Ectodermal cell (in vitro differentiated cells): ENCODE measurements at regions not wholly inside any gene's neighbourhood (a gene's known extent, or its start where the extent isn't known, plus 50 kb on each side); places are given as distances from the start of the nearest gene placed in this dataset.

Source experiments
- H3K27ac ChIP-seq: 2 replicates; pipeline ENCODE4 v1.7.0; 2013; ENCODE audit warnings: mild to moderate bottlenecking, low read depth, low read length; ENCODE audit not compliant: insufficient read depth, poor library complexity, severe bottlenecking
- H3K27me3 ChIP-seq: 2 replicates; pipeline ENCODE4 v1.7.0; 2013; ENCODE audit warnings: mild to moderate bottlenecking, low read length; ENCODE audit not compliant: insufficient read depth, control insufficient read depth, poor library complexity, severe bottlenecking
- H3K36me3 ChIP-seq: one replicate; pipeline ENCODE4 v1.7.0; 2013; ENCODE audit warnings: low read length; ENCODE audit not compliant: control insufficient read depth, insufficient read depth
- H3K4me1 ChIP-seq: one replicate; pipeline ENCODE4 v1.7.0; 2013; ENCODE audit warnings: low read length; ENCODE audit not compliant: control insufficient read depth, insufficient read depth
- H3K4me3 ChIP-seq: 2 replicates; pipeline ENCODE4 v1.7.0; 2013; ENCODE audit warnings: low read depth, low read length, control low read depth; ENCODE audit not compliant: insufficient read depth
- H3K9me3 ChIP-seq: 2 replicates; pipeline ENCODE4 v1.7.0; 2013; ENCODE audit warnings: mild to moderate bottlenecking, low read length, moderate library complexity; ENCODE audit not compliant: control insufficient read depth
- WGBS, 2 experiments: methylation state at CpG; one replicate each; pipeline ENCODE4 v1.1.7; 2013; ENCODE audit warnings: missing lambda C conversion rate in 2 of 2; 5-methylcytosine and 5-hydroxymethylcytosine counted together

- H3K27me3 ChIP-seq = no peaks in the 10 kb centered on the region
- no peaks in the 10 kb centered on the region for H3K36me3 ChIP-seq
- WGBS, 2 experiments = 93 to 95% methylated on average over 4 to 6 of the region's 6 CpGs
- H3K27ac ChIP-seq = no peak overlapping the region
- no peak overlapping the region for H3K4me3 ChIP-seq
- no peaks in the 10 kb centered on the region for H3K4me1 ChIP-seq
- no peaks in the 10 kb centered on the region for H3K9me3 ChIP-seq
Measured at GRCh38 chr2:133957724-133958480, 296.0 kb upstream of the MGAT5 start.

- no peak overlapping the region for H3K4me3 ChIP-seq
- no peaks in the 10 kb centered on the region for H3K4me1 ChIP-seq
- H3K36me3 ChIP-seq = no peaks in the 10 kb centered on the region
- no peak overlapping the region for H3K27ac ChIP-seq
- H3K9me3 ChIP-seq = no peaks in the 10 kb centered on the region
- 82 to 87% methylated on average over 1 of the region's 1 CpG for WGBS, 2 experiments
- H3K27me3 ChIP-seq = no peaks in the 10 kb centered on the region
Measured at GRCh38 chr2:133959066-133959465, 294.8 kb upstream of the MGAT5 start.

DNA sequence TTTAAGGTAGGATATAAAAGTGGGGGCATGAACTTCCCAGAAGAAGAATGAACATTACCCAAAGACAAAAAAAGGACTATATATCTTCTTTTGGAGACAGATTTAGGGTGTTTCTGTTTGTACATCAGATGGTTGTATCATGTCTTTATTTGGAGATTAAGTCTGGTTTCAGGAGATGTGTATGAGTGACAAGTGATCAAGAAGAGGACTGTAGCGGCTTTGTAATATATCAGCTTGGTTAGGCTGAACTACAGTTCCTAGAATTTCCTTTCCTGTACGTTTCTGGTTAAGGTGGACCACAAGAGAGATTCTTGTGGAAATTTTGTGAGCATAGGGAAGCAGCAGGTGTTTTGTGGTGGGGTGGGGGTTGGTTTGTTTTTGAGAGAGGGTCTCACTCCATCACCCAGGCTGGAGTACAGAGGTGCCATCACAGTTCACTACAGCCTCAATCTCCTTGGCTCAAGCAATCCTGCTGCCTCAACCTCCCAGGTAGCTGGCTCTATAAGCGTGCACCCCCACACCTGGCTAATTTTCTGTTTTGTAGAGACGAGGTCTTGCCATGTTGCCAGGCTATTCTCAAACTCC lies 287.1 kb upstream of the MGAT5 start:
- no peak overlapping the region for H3K4me3 ChIP-seq
- 80 to 85% methylated on average over 4 of the region's 4 CpGs for WGBS, 2 experiments
- no peaks in the 10 kb centered on the region for H3K27me3 ChIP-seq
- no peak overlapping the region for H3K27ac ChIP-seq
- H3K36me3 ChIP-seq = no peaks in the 10 kb centered on the region
- H3K4me1 ChIP-seq = no peaks in the 10 kb centered on the region
- H3K9me3 ChIP-seq = no peaks in the 10 kb centered on the region

GRCh38 chr2:133967326-133967725 lies 286.5 kb upstream of the MGAT5 start:
- Histone ChIP-seq H3K4me1 (no peaks in the 10 kb centered on the region), H3K27ac (no peak overlapping the region), H3K4me3 (no peak overlapping the region), H3K27me3 (no peaks in the 10 kb centered on the region), H3K36me3 (no peaks in the 10 kb centered on the region), H3K9me3 (no peaks in the 10 kb centered on the region)
- 87 to 89% methylated on average over 3 to 4 of the region's 4 CpGs for WGBS, 2 experiments

DNA sequence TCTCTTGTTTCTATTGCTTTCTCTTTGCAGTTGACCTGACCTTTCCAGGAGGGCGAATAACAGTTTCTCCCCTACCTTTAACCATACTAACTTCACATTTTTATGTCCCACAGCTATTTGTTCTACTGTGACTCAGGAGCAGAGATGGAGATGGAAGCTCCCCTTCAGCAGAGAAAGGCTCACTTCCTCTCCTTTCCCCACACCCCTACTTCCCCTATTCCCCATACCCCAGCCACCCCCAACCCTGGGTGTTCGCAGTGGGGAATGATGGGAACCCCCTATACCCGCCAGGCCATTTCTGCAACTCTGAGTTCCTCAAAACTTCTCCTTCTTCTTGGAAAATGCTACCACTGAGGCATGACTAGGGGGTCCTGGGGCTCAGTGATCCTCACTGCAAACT lies 285.4 kb upstream of the MGAT5 start:
- H3K27ac ChIP-seq = no peak overlapping the region
- no peaks in the 10 kb centered on the region for H3K9me3 ChIP-seq
- no peaks in the 10 kb centered on the region for H3K27me3 ChIP-seq
- no peak overlapping the region for H3K4me3 ChIP-seq
- no peaks in the 10 kb centered on the region for H3K36me3 ChIP-seq
- no peaks in the 10 kb centered on the region for H3K4me1 ChIP-seq
- 89 to 91% methylated on average over 3 of the region's 3 CpGs for WGBS, 2 experiments

GRCh38 chr2:133970641-133971040 lies 283.2 kb upstream of the MGAT5 start:
- no peaks in the 10 kb centered on the region for H3K27me3 ChIP-seq
- H3K36me3 ChIP-seq = no peaks in the 10 kb centered on the region
- no peak overlapping the region for H3K27ac ChIP-seq
- H3K9me3 ChIP-seq = no peaks in the 10 kb centered on the region
- no peak overlapping the region for H3K4me3 ChIP-seq
- WGBS, 2 experiments = 40 to 45% methylated on average over 6 of the region's 6 CpGs
- no peaks in the 10 kb centered on the region for H3K4me1 ChIP-seq

GRCh38 chr2:133972297-133972696 lies 281.6 kb upstream of the MGAT5 start:
- no peaks in the 10 kb centered on the region for H3K9me3 ChIP-seq
- no peaks in the 10 kb centered on the region for H3K36me3 ChIP-seq
- WGBS, 2 experiments = 97 to 98% methylated on average over 2 of the region's 2 CpGs
- H3K27me3 ChIP-seq = no peaks in the 10 kb centered on the region
- H3K4me1 ChIP-seq = no peaks in the 10 kb centered on the region
- no peak overlapping the region for H3K27ac ChIP-seq
- no peak overlapping the region for H3K4me3 ChIP-seq

DNA sequence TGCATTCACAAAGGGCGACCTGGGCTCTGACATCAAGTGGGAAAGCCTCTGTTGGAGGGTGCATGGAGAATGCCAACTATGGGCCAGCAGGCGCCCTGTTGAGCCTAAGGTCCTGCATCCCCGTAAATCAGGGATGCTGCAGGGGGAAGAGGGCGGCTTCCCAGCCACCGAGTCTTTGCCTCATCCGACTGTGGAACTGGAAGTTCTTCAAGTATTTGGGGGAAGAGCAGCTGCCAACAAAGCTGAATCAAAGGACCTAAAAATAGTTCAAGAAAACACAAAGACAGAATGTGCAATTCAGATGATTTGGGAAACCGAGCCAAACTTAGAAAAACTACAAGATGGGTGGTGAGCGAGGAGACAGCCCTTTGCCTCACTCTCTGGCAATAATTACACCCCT lies 281.1 kb upstream of the MGAT5 start:
- Histone ChIP-seq H3K4me3 (no peak overlapping the region), H3K27ac (no peak overlapping the region), H3K4me1 (no peaks in the 10 kb centered on the region), H3K27me3 (no peaks in the 10 kb centered on the region), H3K9me3 (no peaks in the 10 kb centered on the region), H3K36me3 (no peaks in the 10 kb centered on the region)
- 91 to 97% methylated on average over 8 of the region's 8 CpGs for WGBS, 2 experiments

DNA sequence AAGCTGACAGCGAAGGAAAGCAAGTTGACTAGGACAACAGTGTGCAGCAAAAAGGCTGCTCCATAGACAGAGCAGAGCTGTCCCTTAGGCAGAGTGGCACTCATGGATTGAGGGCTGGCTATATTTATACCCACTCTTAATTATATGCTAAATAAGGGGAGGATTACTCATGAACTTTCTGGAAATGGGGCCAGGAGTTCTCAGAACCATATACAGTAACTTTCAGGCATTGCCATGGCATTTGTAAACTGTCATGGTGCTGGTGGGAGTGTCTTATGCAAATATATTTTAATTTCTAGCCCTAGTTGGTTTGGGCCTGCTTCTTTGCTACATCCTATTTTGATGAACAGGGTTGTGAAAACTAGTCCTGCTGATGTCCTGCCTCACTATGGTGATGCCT lies 279.5 kb upstream of the MGAT5 start:
- no peaks in the 10 kb centered on the region for H3K9me3 ChIP-seq
- no peaks in the 10 kb centered on the region for H3K4me1 ChIP-seq
- no peaks in the 10 kb centered on the region for H3K27me3 ChIP-seq
- H3K4me3 ChIP-seq = no peak overlapping the region
- H3K27ac ChIP-seq = no peak overlapping the region
- WGBS, 2 experiments = 92 to 93% methylated on average over 1 of the region's 1 CpG
- no peaks in the 10 kb centered on the region for H3K36me3 ChIP-seq

- Histone ChIP-seq H3K27me3 (no peaks in the 10 kb centered on the region), H3K9me3 (no peaks in the 10 kb centered on the region), H3K27ac (no peak overlapping the region), H3K4me1 (no peaks in the 10 kb centered on the region), H3K36me3 (no peaks in the 10 kb centered on the region), H3K4me3 (no peak overlapping the region)
- 73 to 78% methylated on average over 1 of the region's 1 CpG for WGBS, 2 experiments
Measured at GRCh38 chr2:133975135-133975534, 278.7 kb upstream of the MGAT5 start.
